ENCODE measurements at regions not wholly inside any gene's neighbourhood (a gene's known extent, or its start where the extent isn't known, plus 50 kb on each side); places are given as distances from the start of the nearest gene placed in this dataset.

GRCh38 chr7:114793155-114793845 is 128.6 kb upstream of the MDFIC start:
- CTCF ChIA-PET = interaction anchor here (1.6 to 1.7 kb wide), 2 partner anchors 12 to 14 kb away, joined by 4 to 5 read pairs; no protein-coding TSS in a partner anchor
- POLR2A ChIA-PET = no interaction called here
- TF ChIP-seq CTCF (IDR thresholded peaks at IDR 0.05; ENCODE audit: control extremely low read depth, extremely low read depth, low read depth, missing control alignments) = no peak

GRCh38 chr7:114795475-114795874 is 126.4 kb upstream of the MDFIC start:
- TF ChIP-seq CTCF (IDR thresholded peaks at IDR 0.05; ENCODE audit: control extremely low read depth, extremely low read depth, low read depth, missing control alignments) = no peak
- ChIA-PET CTCF (interaction anchor here (1.6 kb wide), 1 partner anchor 10 kb away, joined by 3 read pairs; no protein-coding TSS in a partner anchor), POLR2A (no interaction called here)
- DNase-seq (ENCODE audit: extremely low spot score) = no peak

More at GRCh38 chr7:114793155-114793845, 128.6 kb upstream of the MDFIC start:
- no peak for DNase-seq (ENCODE audit: extremely low spot score)

- no peak for DNase-seq (ENCODE audit: extremely low spot score)
- TF ChIP-seq CTCF (IDR thresholded peaks at IDR 0.05; ENCODE audit: control extremely low read depth, extremely low read depth, low read depth, missing control alignments) = no peak
- CTCF ChIA-PET = interaction anchor here (1.0 to 1.8 kb wide), 5 partner anchors 14 to 140 kb away, joined by 3 to 4 read pairs (median 4); no protein-coding TSS in a partner anchor
- POLR2A ChIA-PET = no interaction called here
These were observed 122.3 kb upstream of the MDFIC start for GRCh38 chr7:114799628-114800028.

- TF ChIP-seq CTCF (IDR thresholded peaks at IDR 0.05; ENCODE audit: control extremely low read depth, extremely low read depth, low read depth, missing control alignments) = no peak
- CTCF ChIA-PET = no interaction called here
- DNase-seq (ENCODE audit: extremely low spot score) = no peak
- POLR2A ChIA-PET = no interaction called here
These were observed 119.3 kb upstream of the MDFIC start for GRCh38 chr7:114802632-114803031.

GRCh38 chr7:114806590-114807162 is 115.2 kb upstream of the MDFIC start:
- CTCF ChIA-PET = no interaction called here
- no peak for TF ChIP-seq CTCF (IDR thresholded peaks at IDR 0.05; ENCODE audit: control extremely low read depth, extremely low read depth, low read depth, missing control alignments)
- POLR2A ChIA-PET = interaction anchor here (0.7 kb wide), 1 partner anchor 453 kb away, joined by 3 read pairs; no protein-coding TSS in a partner anchor
- DNase-seq (ENCODE audit: extremely low spot score) = no peak

GRCh38 chr7:114812570-114812969 is 109.3 kb upstream of the MDFIC start:
- TF ChIP-seq CTCF (IDR thresholded peaks at IDR 0.05; ENCODE audit: control extremely low read depth, extremely low read depth, low read depth, missing control alignments) = no peak
- DNase-seq (ENCODE audit: extremely low spot score) = no peak
- CTCF ChIA-PET = interaction anchor here (0.7 to 1.3 kb wide), 3 partner anchors 10 to 51 kb away, joined by 3 to 4 read pairs (median 3); no protein-coding TSS in a partner anchor
- POLR2A ChIA-PET = no interaction called here
